WI38 (cell line): ENCODE measurements at regions not wholly inside any gene's neighbourhood (a gene's known extent, or its start where the extent isn't known, plus 50 kb on each side); places are given as distances from the start of the nearest gene placed in this dataset.

Experiments
- H3K4me3 ChIP-seq: 2 replicates; pipeline ENCODE4 v1.5.1; 2011; ENCODE audit warnings: low read depth, mild to moderate bottlenecking, control low read depth, low read length
- TF ChIP-seq, protein P1 (sequence below): IDR thresholded peaks from 2 replicates; pipeline ENCODE4 v1.5.1; 2012; ENCODE audit warnings: low read depth, mild to moderate bottlenecking, control low read depth, low read length

DNA sequence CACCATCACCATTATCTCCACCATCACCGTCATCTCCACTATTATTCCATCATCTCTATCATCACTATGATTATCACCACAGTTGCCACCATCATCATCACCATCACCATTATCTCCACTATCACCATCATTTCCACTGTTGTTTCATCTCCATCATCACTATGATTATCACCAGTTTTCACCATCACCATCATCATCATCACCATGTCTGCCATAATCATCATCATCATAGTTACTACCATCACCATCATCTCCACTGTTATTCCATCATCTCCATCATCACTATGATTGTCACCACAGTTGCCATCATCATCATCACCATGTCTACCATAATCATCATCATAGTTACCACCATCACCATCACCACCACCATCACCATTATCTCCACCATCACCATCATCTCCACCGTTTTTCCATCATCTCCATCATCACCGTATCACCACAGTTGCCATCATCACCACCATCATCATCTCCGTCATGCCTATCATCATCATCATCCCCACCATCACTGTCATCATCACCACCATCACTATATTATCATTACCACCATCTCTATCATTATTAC, 264.9 kb downstream of the BRD1 start:
- TF ChIP-seq, protein P1, sequence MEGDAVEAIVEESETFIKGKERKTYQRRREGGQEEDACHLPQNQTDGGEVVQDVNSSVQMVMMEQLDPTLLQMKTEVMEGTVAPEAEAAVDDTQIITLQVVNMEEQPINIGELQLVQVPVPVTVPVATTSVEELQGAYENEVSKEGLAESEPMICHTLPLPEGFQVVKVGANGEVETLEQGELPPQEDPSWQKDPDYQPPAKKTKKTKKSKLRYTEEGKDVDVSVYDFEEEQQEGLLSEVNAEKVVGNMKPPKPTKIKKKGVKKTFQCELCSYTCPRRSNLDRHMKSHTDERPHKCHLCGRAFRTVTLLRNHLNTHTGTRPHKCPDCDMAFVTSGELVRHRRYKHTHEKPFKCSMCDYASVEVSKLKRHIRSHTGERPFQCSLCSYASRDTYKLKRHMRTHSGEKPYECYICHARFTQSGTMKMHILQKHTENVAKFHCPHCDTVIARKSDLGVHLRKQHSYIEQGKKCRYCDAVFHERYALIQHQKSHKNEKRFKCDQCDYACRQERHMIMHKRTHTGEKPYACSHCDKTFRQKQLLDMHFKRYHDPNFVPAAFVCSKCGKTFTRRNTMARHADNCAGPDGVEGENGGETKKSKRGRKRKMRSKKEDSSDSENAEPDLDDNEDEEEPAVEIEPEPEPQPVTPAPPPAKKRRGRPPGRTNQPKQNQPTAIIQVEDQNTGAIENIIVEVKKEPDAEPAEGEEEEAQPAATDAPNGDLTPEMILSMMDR = no peak
- H3K4me3 ChIP-seq = no peak overlapping the region

DNA sequence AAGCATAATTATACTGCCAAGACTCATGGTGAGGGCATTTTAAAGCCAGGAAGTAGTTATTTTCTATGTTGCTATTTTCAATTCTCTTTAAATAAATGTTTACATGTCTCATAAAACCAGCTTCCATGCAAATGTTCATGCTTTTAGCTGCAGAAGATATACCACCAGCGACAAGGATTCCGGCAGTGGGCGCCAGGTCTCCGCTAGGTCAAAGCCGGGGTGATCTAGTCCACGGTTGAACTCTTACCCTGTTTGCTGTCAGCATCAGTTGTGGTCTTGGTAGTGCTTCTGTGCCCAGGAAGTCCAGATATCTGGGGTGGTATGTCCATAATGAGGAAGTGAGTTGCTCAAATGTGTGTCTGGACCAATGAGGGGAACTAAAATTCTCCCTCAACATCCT, 265.7 kb downstream of the BRD1 start:
- no peak overlapping the region for H3K4me3 ChIP-seq
- TF ChIP-seq, protein P1 = no peak

DNA sequence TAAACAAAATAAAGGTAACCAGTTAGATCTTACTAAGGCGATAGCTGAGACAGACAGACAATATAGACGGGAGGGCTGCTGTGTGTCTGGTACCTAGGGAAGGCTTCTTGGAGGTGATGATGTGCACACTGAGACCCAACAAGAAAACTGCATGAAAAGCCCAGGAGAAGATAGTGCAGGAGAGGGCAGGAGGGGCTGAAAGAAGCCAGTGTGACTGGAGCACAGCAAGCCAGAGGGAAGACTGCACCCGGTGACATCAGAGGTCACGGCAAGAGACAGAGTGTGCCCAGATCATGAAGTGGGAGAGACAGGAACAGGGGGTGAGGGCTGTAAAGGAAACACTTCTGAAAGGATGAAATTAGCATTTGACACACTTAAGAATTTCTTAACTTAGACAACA, 266.3 kb downstream of the BRD1 start:
- H3K4me3 ChIP-seq = no peak overlapping the region
- TF ChIP-seq, protein P1 = no peak

DNA sequence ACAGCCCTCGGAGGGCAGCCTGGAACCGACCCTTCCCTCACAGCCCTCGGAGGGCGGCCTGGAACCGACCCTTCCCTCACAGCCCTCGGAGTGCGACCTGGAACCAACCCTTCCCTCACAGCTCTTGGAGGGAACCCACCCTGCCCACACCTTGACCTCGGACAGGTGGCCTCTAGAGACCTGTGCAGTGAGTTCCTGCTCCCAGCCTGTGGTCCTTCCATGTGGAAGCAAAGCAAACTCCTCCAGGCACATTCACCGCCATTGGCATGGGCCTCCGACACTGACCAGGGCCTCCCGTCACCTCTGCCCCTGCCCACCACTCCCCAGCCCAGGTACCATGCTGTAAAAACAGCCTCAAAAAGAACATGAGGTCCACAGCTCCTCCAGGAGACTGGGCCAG, 272.1 kb downstream of the BRD1 start:
- TF ChIP-seq, protein P1 = no peak

DNA sequence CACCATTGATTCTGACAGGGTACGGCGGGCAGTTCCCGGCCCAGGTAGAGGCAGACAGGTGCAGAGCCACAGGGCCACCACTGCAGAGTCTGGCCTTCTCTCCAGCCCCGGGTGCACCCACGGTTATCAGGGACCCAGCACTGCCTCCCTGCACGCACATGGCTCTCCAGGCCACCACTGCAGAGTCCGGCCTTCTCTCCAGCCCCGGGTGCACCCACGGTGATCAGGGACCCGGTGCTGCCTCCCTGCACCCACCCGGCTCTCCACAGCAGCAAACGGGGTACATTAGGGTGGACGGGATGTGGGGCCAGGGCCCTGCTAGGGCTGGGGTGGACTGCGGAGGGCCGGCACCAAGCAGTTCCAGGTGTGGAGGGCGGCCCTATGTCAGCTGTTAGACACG, 272.9 kb downstream of the BRD1 start:
- TF ChIP-seq, protein P1 = no peak
- no peak overlapping the region for H3K4me3 ChIP-seq

More for the DNA sequence above, 272.1 kb downstream of the BRD1 start:
- no peak overlapping the region for H3K4me3 ChIP-seq

DNA sequence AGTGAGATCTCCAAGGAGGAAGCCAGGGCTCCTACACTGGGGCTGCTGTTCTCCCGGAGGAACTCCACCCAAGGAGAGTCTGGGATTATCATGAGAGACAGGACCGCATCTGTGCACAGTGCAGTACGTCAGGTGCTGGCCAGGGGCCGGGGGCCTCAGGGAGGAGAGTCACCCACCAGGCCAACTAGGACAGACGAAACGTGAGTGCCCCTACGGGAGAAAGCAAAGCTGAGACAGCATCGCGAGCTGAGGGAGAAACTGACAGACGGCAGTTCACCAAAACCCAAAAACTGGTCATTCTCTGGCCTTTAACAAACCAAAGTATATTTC, 273.4 kb downstream of the BRD1 start:
- TF ChIP-seq, protein P1 = no peak

DNA sequence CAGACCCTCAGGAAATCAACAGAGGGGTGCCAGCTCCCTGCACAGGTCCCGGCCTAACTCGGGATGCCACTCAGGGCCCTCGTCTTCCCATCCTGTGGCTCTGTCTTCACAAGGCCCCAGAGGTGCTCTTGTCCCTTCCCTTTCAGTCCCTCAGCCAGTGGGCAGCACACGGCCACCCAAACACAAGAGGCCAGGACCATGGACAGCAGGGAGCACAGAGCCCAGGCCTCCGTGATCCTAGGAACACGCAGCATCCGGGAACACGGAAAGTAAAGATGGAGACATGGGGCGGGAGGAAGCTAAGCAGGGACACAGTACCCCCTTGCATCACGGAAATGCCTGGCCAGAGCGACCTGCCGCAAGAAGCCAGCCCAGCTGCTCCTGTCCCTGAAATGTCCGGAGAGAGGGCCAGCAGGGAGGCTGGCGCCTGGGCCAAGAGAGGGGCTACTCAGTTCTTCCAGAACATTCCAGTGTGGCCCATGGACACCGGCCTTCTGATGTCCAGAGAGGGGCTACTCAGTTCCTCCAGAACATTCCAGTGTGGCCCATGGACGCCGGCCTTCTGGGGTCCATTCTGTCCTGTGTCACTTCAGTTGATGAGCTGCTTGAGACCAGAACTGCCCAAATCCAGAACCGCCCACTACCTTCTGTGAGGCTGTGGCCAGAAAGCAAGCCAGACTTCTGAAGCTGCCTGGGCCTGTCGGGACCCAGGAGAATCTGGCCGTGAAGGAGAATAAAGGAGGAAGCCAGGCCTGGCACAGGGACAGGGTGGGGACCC, 274.0 kb downstream of the BRD1 start:
- TF ChIP-seq, protein P1 = no peak
- H3K4me3 ChIP-seq = no peak overlapping the region

More for the DNA sequence above, 273.4 kb downstream of the BRD1 start:
- H3K4me3 ChIP-seq = no peak overlapping the region
